CD14-positive monocyte (primary cell): ENCODE measurements at regions not wholly inside any gene's neighbourhood (a gene's known extent, or its start where the extent isn't known, plus 50 kb on each side); places are given as distances from the start of the nearest gene placed in this dataset.

Source experiments
- DNase-seq, 3 donors: peaks; one replicate each; pipeline ENCODE4 v3.0.0-alpha.2; 2011 to 2022
- H2AFZ ChIP-seq: 2 replicates; pipeline ENCODE4 v1.6.0; 2012; ENCODE audit warnings: mild to moderate bottlenecking, low read depth, low read length, inconsistent platforms; ENCODE audit not compliant: insufficient read depth, poor library complexity, severe bottlenecking
- H3K27ac ChIP-seq, 2 donors: 1 replicate in 1 of 2; 2 replicates in 1 of 2; pipeline ENCODE4 v1.5.1; 2012 to 2013; ENCODE audit warnings: low read length in 2 of 2, control low read depth in 1 of 2, inconsistent platforms in 1 of 2, low read depth in 1 of 2, mild to moderate bottlenecking in 1 of 2
- H3K27me3 ChIP-seq, 2 donors: one replicate each; pipeline versions ENCODE4 v1.6.0 to v1.6.1; 2011 to 2013; ENCODE audit warnings: low read length in 2 of 2; ENCODE audit not compliant: control insufficient read depth in 2 of 2, insufficient read depth in 2 of 2
- H3K36me3 ChIP-seq, 2 donors: replicated peaks in 1 of 2; 1 replicate in 1 of 2; 2 replicates in 1 of 2; pipeline versions ENCODE4 v1.5.1 to v1.6.1; 2012 to 2013; ENCODE audit warnings: low read length in 2 of 2, control low read depth in 1 of 2, inconsistent platforms in 1 of 2, mild to moderate bottlenecking in 1 of 2; ENCODE audit not compliant: insufficient read depth in 2 of 2, control insufficient read depth in 1 of 2
- H3K4me1 ChIP-seq, 2 donors: 1 replicate in 1 of 2; 2 replicates in 1 of 2; pipeline versions ENCODE4 v1.5.1 to v1.6.1; 2012 to 2013; ENCODE audit warnings: low read length in 2 of 2, control low read depth in 1 of 2, inconsistent platforms in 1 of 2, mild to moderate bottlenecking in 1 of 2, moderate library complexity in 1 of 2; ENCODE audit not compliant: insufficient read depth in 2 of 2, control insufficient read depth in 1 of 2
- H3K4me2 ChIP-seq: replicated peaks from 2 replicates; pipeline ENCODE3; 2012; ENCODE audit warnings: low read length, moderate library complexity, mild to moderate bottlenecking; ENCODE audit not compliant: poor library complexity, severe bottlenecking; ENCODE audit errors: extremely low read depth
- H3K4me3 ChIP-seq, 3 experiments: fragments of 200-600 bp in 1 of 3; sonication (generic) in 1 of 3; replicated peaks in 1 of 3; 1 replicate in 2 of 3; 2 replicates in 1 of 3; pipeline ENCODE4 v1.5.1; 2011 to 2013; ENCODE audit warnings: low read length in 3 of 3, mild to moderate bottlenecking in 3 of 3, control low read depth in 2 of 3, low read depth in 2 of 3, inconsistent platforms in 1 of 3, moderate library complexity in 1 of 3
- H3K79me2 ChIP-seq: 2 replicates; pipeline ENCODE4 v1.6.0; 2012; ENCODE audit warnings: mild to moderate bottlenecking, control low read depth, inconsistent platforms, low read length, moderate library complexity; ENCODE audit not compliant: insufficient read depth
- H3K9ac ChIP-seq: 2 replicates; pipeline ENCODE4 v1.6.0; 2017; ENCODE audit warnings: low read length, mild to moderate bottlenecking; ENCODE audit not compliant: insufficient read depth, poor library complexity, severe bottlenecking
- H3K9me3 ChIP-seq, 2 donors: replicated peaks in 1 of 2; 1 replicate in 1 of 2; 2 replicates in 1 of 2; pipeline versions ENCODE4 v1.5.1 to v1.6.1; 2012 to 2013; ENCODE audit warnings: low read length in 2 of 2, control low read depth in 1 of 2; ENCODE audit not compliant: control insufficient read depth in 1 of 2, insufficient read depth in 1 of 2
- H4K20me1 ChIP-seq: 2 replicates; pipeline ENCODE4 v1.6.0; 2012; ENCODE audit warnings: mild to moderate bottlenecking, low read length, control low read depth, moderate library complexity; ENCODE audit not compliant: insufficient read depth
- H3K27ac Mint-ChIP-seq, 7 donors: one replicate each; pipeline ENCODE4 v1.8.0; 2020; ENCODE audit warnings: mild to moderate bottlenecking in 7 of 7, mixed read lengths in 7 of 7, moderate library complexity in 6 of 7, inconsistent platforms in 2 of 7
- H3K27me3 Mint-ChIP-seq, 3 donors: one replicate each; pipeline ENCODE4 v1.8.0; 2021 to 2022; ENCODE audit warnings: low read depth in 3 of 3, mild to moderate bottlenecking in 3 of 3, mixed read lengths in 3 of 3, moderate library complexity in 3 of 3, inconsistent platforms in 1 of 3
- H3K36me3 Mint-ChIP-seq, 2 donors: one replicate each; pipeline ENCODE4 v1.8.0; 2020; ENCODE audit warnings: mixed read lengths in 2 of 2, inconsistent platforms in 1 of 2, mild to moderate bottlenecking in 1 of 2
- H3K4me1 Mint-ChIP-seq: one replicate; pipeline ENCODE4 v1.8.0; 2020; ENCODE audit warnings: mild to moderate bottlenecking, mixed read lengths
- H3K4me3 Mint-ChIP-seq, 2 donors: one replicate each; pipeline ENCODE4 v1.8.0; 2020; ENCODE audit warnings: mild to moderate bottlenecking in 2 of 2, mixed read lengths in 2 of 2, moderate library complexity in 1 of 2
- H3K9me3 Mint-ChIP-seq, 7 donors: one replicate each; pipeline ENCODE4 v1.8.0; 2020 to 2022; ENCODE audit warnings: mixed read lengths in 7 of 7, mild to moderate bottlenecking in 6 of 7, moderate library complexity in 6 of 7, inconsistent platforms in 2 of 7
- CTCF ChIP-seq: fragments of 200-600 bp; IDR thresholded peaks from one replicate; pipeline ENCODE4 v1.8.0; 2022; ENCODE audit warnings: antibody characterized with exemption, mild to moderate bottlenecking
- WGBS: methylation state at CpG from one replicate; pipeline ENCODE4 v1.1.5; 2013; ENCODE audit warnings: missing lambda C conversion rate; ENCODE audit not compliant: insufficient coverage; 5-methylcytosine and 5-hydroxymethylcytosine counted together
- intact Hi-C, 2 donors: fragments of 100-400 bp; cut with micrococcal nuclease; formaldehyde crosslinking; loops; one replicate each; pipeline versions ENCODE4 v1.15.0 to v1.15.1; 2023

DNA sequence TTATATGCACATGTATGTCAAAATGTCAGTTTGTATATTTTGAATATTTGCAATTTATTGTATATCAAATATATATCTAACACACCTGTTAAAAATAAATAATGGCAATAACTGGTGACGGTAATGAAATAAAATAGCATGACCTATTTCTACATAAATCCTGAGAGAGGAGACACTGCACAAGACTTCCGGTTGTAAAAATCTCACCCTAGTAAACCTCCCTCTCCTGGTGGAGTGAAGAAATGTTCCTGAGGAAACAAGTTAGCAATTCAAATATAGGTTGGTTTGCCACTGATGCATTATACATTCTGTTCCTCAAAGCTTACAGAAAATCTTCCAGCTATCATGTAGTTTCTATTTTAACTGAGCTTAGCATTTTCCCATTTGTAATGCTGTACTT, 166.1 kb upstream of the SYT10 start:
- no peaks in the 10 kb centered on the region for H4K20me1 ChIP-seq
- no peak overlapping the region for H3K4me3 ChIP-seq
- Mint-ChIP-seq H3K4me1 (no peaks in the 10 kb centered on the region), H3K27me3 (peaks cover 1 to 2% (median 2%) of the 10 kb centered on the region in 3 donors), H3K4me3 (no peak overlapping the region), H3K36me3 (no peaks in the 10 kb centered on the region), H3K9me3 (peaks cover 0 to 7% (median 0%) of the 10 kb centered on the region in 7 donors), H3K27ac (no peak overlapping the region)
- H3K79me2 ChIP-seq = no peaks in the 10 kb centered on the region
- TF ChIP-seq CTCF = peak; percentile 36
- intact Hi-C loops = no loop called here
- no peak overlapping the region for H3K27ac ChIP-seq
- H2AFZ ChIP-seq = no peak overlapping the region
- H3K36me3 ChIP-seq = no peaks in the 10 kb centered on the region
- no peak overlapping the region for H3K9ac ChIP-seq
- H3K9me3 ChIP-seq = no peaks in the 10 kb centered on the region
- no peaks in the 10 kb centered on the region for H3K4me1 ChIP-seq
- DNase-seq = peak; percentile 5 to 38 (median 11)
- H3K27me3 ChIP-seq = no peaks in the 10 kb centered on the region
- no peak overlapping the region for H3K4me2 ChIP-seq
- no CpG with 5 or more reads among the region's 2 CpGs for WGBS

DNA sequence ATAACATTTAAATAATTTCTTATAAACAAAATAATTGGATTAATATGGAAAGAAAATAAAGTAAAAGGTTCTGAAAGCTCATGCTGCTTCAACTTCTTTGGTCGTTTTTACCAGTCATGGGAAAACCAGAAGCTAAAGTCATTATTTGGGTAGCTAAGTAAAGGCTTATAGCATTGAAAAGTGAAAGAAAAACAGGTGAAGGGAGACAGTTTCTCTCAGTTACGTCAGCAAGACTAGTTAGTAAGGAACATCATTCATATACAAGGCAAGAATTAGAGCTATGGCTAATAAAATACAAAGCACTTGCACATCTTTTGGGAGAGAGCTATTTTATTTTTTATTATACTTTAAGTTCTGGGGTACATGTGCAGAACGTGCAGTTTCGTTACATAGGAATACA, 170.3 kb upstream of the SYT10 start:
- Histone ChIP-seq H3K27me3 (no peaks in the 10 kb centered on the region), H3K4me3 (no peak overlapping the region), H3K27ac (no peak overlapping the region), H3K4me2 (no peak overlapping the region), H3K9me3 (no peaks in the 10 kb centered on the region), H3K79me2 (no peaks in the 10 kb centered on the region), H3K4me1 (no peaks in the 10 kb centered on the region), H2AFZ (no peak overlapping the region), H3K9ac (no peak overlapping the region), H4K20me1 (no peaks in the 10 kb centered on the region), H3K36me3 (no peaks in the 10 kb centered on the region)
- no peak for TF ChIP-seq CTCF
- intact Hi-C loops = loop anchor here in 1 of 2 donors (10.0 kb wide), 1 partner anchor 75 kb away; no protein-coding TSS in a partner anchor
- no CpG with 5 or more reads among the region's 4 CpGs for WGBS
- peaks cover 0 to 5% (median 2%) of the 10 kb centered on the region in 3 donors for H3K27me3 Mint-ChIP-seq
- H3K9me3 Mint-ChIP-seq = peaks cover 0 to 8% (median 1%) of the 10 kb centered on the region in 7 donors
- no peak overlapping the region for H3K4me3 Mint-ChIP-seq
- no peaks in the 10 kb centered on the region for H3K4me1 Mint-ChIP-seq
- H3K36me3 Mint-ChIP-seq = no peaks in the 10 kb centered on the region
- no peak for DNase-seq
- H3K27ac Mint-ChIP-seq = no peak overlapping the region
